Cardiac fibroblast (primary cell): ENCODE measurements at regions not wholly inside any gene's neighbourhood (a gene's known extent, or its start where the extent isn't known, plus 50 kb on each side); places are given as distances from the start of the nearest gene placed in this dataset.

Experiments
- DNase-seq, 2 donors: peaks; one replicate each; pipeline versions ENCODE4 v3.0.0 to v3.0.0-alpha.2; 2010; ENCODE audit warnings: low read depth in 2 of 2
- H3K4me3 ChIP-seq, 2 donors: replicated peaks in 1 of 2; 1 replicate in 1 of 2; 2 replicates in 1 of 2; pipeline ENCODE4 v1.5.1; 2011; ENCODE audit warnings: low read depth in 2 of 2, low read length in 2 of 2, mild to moderate bottlenecking in 2 of 2, moderate library complexity in 1 of 2
- TF ChIP-seq, protein P1 (sequence below): IDR thresholded peaks from one replicate; pipeline ENCODE4 v1.5.1; 2011; ENCODE audit warnings: low read depth, mild to moderate bottlenecking, low read length, inconsistent platforms

DNA sequence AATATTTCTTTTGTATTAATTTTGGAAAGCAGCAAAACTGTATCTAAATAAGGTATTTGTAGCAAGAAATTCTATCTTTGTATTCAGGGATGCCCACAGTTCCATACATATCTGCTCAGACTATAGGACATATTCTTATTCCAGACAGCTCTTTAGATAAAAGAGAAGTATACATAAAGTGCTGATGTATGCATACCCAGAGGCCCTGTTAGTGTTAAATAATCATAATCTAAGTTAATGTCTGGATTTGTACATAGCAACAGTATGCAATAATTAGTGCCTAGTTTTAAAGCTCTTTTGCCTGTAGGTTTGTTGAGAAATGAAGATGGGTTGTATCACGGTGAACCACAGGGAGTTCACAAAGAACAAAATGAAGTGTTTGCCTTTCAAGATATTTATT is 428.0 kb upstream of the RGPD4 start:
- DNase-seq = no peak
- no peak overlapping the region for H3K4me3 ChIP-seq
- TF ChIP-seq, protein P1, sequence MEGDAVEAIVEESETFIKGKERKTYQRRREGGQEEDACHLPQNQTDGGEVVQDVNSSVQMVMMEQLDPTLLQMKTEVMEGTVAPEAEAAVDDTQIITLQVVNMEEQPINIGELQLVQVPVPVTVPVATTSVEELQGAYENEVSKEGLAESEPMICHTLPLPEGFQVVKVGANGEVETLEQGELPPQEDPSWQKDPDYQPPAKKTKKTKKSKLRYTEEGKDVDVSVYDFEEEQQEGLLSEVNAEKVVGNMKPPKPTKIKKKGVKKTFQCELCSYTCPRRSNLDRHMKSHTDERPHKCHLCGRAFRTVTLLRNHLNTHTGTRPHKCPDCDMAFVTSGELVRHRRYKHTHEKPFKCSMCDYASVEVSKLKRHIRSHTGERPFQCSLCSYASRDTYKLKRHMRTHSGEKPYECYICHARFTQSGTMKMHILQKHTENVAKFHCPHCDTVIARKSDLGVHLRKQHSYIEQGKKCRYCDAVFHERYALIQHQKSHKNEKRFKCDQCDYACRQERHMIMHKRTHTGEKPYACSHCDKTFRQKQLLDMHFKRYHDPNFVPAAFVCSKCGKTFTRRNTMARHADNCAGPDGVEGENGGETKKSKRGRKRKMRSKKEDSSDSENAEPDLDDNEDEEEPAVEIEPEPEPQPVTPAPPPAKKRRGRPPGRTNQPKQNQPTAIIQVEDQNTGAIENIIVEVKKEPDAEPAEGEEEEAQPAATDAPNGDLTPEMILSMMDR = no peak

DNA sequence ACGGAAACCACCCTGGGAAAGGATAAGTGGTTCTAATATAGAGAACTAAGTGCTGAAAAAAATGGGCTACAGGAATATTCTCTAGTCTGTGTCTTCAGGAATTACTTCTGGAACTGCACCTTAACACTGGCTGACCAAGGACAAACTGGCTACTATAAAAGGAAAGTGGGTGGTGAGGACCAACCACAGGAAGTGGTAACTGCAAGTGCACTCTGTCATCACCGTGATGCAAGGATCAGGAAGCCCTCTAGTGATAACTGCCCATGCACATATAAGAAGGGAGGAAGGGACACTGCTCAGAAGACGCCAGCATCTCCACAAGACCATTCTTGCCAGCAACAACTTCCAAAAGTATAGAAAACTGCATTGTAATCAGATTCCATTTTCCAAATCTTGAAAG is 424.4 kb upstream of the RGPD4 start:
- DNase-seq = peak in 1 of 2 donors; percentile 2
- TF ChIP-seq, protein P1 = no peak

DNA sequence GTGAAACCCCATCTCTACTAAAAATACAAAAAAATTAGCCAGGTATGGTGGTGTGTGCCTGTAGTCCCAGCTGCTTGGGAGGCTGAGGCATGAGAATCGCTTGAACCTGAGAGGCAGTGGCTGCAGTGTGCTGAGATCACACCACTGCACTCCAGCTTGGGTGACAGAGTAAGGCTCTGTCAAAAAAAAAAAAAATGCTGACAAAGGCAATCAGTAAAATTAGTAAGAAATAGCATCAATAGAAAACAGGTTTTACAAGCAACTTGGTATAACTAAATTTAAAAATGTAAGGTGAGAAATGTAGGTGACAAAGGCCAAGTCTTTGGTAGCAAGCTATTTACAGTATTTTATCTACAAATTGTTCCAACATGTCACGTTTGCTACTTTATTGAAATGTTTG is 421.4 kb upstream of the RGPD4 start:
- TF ChIP-seq, protein P1 = no peak
- H3K4me3 ChIP-seq = no peak overlapping the region
- no peak for DNase-seq

More for the DNA sequence above, 424.4 kb upstream of the RGPD4 start:
- H3K4me3 ChIP-seq = no peak overlapping the region

DNA sequence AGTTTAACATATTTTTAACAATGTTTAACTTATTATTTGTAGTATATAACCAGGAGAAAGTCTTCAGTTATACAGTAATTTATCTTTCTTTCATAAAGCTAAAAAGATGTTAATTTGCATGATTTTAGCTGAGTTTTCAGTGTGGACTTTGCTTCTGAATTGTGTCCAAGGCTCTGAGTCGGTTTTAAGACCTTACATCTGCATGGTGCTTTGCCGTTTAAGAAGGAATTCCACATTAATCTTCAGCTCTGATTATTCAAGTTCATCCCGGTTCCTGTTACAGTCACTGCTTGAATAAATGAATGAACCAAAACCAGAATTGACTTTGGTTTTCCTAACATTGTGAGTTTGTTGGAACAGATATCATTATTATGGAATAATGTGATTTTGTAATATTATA is 419.7 kb upstream of the RGPD4 start:
- no peak overlapping the region for H3K4me3 ChIP-seq
- no peak for DNase-seq
- TF ChIP-seq, protein P1 = no peak

DNA sequence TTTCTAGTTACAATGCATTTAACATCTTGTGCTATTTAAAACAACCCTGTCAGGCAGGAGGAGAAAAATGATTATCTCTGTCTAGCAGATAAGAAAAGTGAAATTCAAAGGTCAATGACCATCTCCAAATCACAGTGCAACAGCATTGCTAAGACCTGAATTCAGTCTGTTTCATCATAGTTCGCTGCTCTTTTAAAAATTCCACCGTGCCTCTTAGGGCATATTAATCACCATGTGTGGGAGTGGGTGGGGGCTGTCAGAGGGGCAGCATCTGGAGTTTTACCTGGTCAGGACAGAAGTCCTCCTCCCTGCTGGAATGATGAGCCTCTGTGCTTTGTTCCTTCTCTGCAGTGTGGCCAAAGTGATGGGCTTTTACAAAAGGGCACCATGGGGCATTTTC is 418.7 kb upstream of the RGPD4 start:
- no peak for DNase-seq
- no peak overlapping the region for H3K4me3 ChIP-seq
- TF ChIP-seq, protein P1 = no peak

DNA sequence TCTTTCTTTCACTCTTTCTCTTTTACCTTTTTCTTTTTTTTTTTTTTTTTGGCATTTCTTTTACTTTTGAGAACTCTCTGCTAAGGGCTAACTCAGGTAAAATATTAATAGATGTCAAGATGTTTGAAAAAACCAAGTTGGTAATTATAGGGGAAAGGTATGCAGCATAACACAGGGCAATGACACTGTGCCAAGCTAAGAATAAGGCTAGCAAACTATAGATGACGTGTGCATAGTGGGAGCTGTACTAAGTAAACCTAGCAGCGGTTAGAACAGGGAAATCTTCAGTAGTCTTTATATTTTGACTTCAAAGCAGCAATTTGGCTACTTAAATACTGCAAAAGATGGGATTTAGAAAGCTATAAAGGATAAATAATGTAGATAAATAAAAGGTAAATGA is 415.4 kb upstream of the RGPD4 start:
- TF ChIP-seq, protein P1 = no peak
- DNase-seq = no peak
- H3K4me3 ChIP-seq = no peak overlapping the region

DNA sequence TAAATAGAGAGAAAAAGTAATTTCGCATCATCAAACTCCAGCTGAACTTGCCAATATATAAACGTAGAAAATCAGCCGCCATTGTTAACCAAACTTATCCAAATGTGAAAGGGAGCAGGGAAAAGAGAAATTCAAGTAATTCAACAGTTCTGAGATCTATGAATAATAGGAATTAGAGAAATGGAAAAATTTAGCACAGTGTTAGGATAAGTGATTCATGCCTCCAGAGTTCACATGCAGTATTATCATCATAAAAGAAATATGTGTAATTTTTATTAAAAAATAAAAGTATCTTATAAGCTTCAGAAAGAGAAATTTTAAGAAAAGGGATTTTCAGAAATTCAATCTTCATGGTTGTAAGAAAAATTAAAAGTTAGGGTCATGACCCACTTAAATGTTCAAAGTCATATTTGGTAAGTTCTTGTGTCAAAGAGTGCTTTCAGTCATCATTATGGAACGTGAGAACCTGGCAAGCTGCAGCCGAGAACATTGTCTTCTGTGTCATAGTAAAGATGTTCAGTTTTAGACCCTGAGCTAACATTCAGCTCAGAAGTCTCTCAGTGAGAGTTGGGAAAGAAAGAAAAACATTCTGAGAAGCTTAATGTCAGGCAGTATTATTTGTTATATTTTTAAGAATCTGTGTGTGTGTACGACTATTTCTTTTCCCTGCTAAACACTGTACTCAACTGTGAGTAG is 414.3 kb upstream of the RGPD4 start:
- TF ChIP-seq, protein P1 = no peak
- DNase-seq = peak; percentile 37 to 86
- no peak overlapping the region for H3K4me3 ChIP-seq
